Osteocyte (in vitro differentiated cells): ENCODE measurements at regions not wholly inside any gene's neighbourhood (a gene's known extent, or its start where the extent isn't known, plus 50 kb on each side); places are given as distances from the start of the nearest gene placed in this dataset.

ENCODE experiments used
- DNase-seq: peaks from one replicate; pipeline ENCODE4 v3.0.0; 2021; ENCODE audit warnings: mixed read lengths; ENCODE audit not compliant: unreplicated experiment; ENCODE audit errors: extremely low spot score
- H3K27ac Mint-ChIP-seq: one replicate; pipeline ENCODE4 v1.8.0; 2021; ENCODE audit warnings: mild to moderate bottlenecking, mixed read lengths; ENCODE audit not compliant: unreplicated experiment
- H3K27me3 Mint-ChIP-seq: one replicate; pipeline ENCODE4 v1.8.0; 2021; ENCODE audit warnings: mixed read lengths; ENCODE audit not compliant: unreplicated experiment
- H3K36me3 Mint-ChIP-seq: one replicate; pipeline ENCODE4 v1.8.0; 2021; ENCODE audit warnings: mixed read lengths; ENCODE audit not compliant: unreplicated experiment
- H3K4me1 Mint-ChIP-seq: one replicate; pipeline ENCODE4 v1.8.0; 2021; ENCODE audit warnings: mixed read lengths; ENCODE audit not compliant: unreplicated experiment
- H3K4me3 Mint-ChIP-seq: one replicate; pipeline ENCODE4 v1.8.0; 2021; ENCODE audit warnings: mild to moderate bottlenecking, moderate library complexity, mixed read lengths; ENCODE audit not compliant: unreplicated experiment
- H3K9me3 Mint-ChIP-seq: one replicate; pipeline ENCODE4 v1.8.0; 2021; ENCODE audit warnings: mixed read lengths; ENCODE audit not compliant: unreplicated experiment
- TF ChIP-seq, protein P1 (sequence below): fragments of 200-600 bp; sonication (generic); IDR thresholded peaks from 2 replicates; pipeline ENCODE4 v1.5.0; 2021; ENCODE audit warnings: antibody characterized with exemption, mild to moderate bottlenecking, moderate library complexity

DNA sequence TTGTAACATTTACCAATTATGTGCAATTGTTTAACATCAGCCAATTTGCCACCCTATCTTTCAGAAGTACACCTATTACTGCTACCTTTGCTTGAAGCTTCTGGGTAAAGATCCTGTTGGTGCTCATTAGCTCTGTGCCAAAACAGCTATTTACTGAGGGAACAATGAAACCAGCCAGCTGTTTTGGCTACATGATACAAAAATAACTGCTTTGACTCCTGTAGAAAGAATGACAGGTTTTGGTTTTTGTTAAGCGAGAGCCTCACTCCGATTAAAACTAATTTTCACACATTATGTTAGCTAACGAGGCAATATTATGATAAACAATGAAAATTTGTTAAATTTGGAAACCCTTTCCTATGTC is 907.0 kb downstream of the EPHA4 start:
- Mint-ChIP-seq H3K27ac (no peak overlapping the region), H3K4me1 (peaks cover 6% of the 10 kb centered on the region), H3K27me3 (no peaks in the 10 kb centered on the region), H3K9me3 (peaks cover 7% of the 10 kb centered on the region), H3K4me3 (no peak overlapping the region), H3K36me3 (no peaks in the 10 kb centered on the region)
- DNase-seq = no peak
- TF ChIP-seq, protein P1, sequence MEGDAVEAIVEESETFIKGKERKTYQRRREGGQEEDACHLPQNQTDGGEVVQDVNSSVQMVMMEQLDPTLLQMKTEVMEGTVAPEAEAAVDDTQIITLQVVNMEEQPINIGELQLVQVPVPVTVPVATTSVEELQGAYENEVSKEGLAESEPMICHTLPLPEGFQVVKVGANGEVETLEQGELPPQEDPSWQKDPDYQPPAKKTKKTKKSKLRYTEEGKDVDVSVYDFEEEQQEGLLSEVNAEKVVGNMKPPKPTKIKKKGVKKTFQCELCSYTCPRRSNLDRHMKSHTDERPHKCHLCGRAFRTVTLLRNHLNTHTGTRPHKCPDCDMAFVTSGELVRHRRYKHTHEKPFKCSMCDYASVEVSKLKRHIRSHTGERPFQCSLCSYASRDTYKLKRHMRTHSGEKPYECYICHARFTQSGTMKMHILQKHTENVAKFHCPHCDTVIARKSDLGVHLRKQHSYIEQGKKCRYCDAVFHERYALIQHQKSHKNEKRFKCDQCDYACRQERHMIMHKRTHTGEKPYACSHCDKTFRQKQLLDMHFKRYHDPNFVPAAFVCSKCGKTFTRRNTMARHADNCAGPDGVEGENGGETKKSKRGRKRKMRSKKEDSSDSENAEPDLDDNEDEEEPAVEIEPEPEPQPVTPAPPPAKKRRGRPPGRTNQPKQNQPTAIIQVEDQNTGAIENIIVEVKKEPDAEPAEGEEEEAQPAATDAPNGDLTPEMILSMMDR = no peak

DNA sequence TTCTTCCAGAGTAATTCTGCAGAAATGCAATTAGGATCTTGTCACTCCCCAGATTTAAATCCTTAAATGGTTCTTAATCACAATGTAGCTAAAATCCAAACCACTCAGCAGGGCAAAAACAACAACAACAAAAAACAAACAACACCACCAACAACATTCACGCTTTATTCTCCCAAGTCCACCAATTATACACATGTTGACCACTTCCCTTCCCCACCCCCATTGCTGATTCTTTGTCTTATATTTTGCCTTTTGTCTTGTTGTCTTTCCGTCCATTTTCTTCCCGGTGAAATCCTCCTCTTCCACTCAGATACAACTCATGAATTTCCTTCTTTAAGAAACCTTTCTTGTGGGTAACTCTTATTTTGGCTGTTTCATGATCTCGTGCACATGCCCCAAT is 902.8 kb downstream of the EPHA4 start:
- Mint-ChIP-seq H3K36me3 (no peaks in the 10 kb centered on the region), H3K27me3 (no peaks in the 10 kb centered on the region), H3K4me3 (no peak overlapping the region), H3K27ac (no peak overlapping the region), H3K9me3 (peaks cover 7% of the 10 kb centered on the region), H3K4me1 (peaks cover 3% of the 10 kb centered on the region)
- TF ChIP-seq, protein P1 = no peak
- DNase-seq = no peak

DNA sequence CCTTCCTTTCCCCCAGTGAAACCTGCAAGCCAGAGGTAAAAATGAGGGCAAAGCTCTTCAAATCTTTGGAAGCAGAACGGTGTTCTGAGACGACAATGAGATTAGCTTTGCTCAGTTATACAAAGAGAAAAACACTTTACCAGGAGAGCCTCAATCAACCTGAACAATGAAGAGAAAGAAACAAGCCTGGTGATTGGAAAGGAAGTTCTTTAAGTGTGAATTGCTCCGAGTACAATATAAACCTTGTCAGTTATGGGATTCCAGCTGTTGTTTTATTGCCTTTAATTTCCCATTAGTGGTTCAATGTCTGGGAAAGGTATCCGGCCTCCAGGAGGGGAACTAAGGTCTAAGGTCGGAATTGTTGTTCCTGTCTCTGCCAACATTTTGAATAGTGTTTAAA is 901.6 kb downstream of the EPHA4 start:
- H3K4me3 Mint-ChIP-seq = no peak overlapping the region
- no peak for DNase-seq
- no peaks in the 10 kb centered on the region for H3K36me3 Mint-ChIP-seq
- H3K27me3 Mint-ChIP-seq = no peaks in the 10 kb centered on the region
- H3K9me3 Mint-ChIP-seq = peaks cover 7% of the 10 kb centered on the region
- H3K4me1 Mint-ChIP-seq = no peaks in the 10 kb centered on the region
- H3K27ac Mint-ChIP-seq = no peak overlapping the region
- TF ChIP-seq, protein P1 = no peak

DNA sequence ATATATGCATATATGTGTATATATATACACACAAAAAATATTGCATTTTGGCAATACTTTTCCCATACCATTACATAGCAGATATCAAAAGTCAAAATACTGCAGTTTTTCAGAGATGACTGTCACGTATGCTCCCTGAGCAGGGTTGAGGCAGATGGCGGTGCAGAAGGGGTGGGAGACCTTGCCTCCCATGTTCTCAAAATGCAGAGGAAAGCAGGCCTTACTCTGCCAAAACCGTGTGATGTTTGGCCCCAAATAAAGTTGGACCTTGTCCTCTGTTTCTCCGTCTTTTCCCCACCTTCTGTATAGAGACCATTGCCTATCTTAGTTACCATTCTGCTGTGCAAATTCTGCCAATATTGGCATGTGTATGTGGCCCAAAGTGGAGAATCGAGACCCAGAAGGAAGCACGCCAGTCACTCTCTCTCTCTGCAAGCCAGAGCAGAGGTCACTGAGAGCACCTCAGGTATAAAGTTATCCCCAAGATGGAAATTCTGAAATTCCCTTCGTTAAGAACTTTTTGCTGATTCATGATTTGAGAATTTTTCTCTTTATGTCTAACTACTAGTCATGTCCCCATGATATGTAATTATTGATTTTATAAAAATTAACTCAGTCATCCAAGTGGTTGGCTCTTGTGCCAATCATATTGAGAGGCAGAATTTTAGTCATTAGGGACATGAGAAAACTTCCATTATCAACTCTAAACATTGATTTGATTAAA is 898.8 kb downstream of the EPHA4 start:
- Mint-ChIP-seq H3K4me1 (no peaks in the 10 kb centered on the region), H3K27ac (no peak overlapping the region), H3K36me3 (no peaks in the 10 kb centered on the region), H3K9me3 (peaks cover 7% of the 10 kb centered on the region), H3K4me3 (no peak overlapping the region), H3K27me3 (no peaks in the 10 kb centered on the region)
- TF ChIP-seq, protein P1 = no peak
- no peak for DNase-seq

DNA sequence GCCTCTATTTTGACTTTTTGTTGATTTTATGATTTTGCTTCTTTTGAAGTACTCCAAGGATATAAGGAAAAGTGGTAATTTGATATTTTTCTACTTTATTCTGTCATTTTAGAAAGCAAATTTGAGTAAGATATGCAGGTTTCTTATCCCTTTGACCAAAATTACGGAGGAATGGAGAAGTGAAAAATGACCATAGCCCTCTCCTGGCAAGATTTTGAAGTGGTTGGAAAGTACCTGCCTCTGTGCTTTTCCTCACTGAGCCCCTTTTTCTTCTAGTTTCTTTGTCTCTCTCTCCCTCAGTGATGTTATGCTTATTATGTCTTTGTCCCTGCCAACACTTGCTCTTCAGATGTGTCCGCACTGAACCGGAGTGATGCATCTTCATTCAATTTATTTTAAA is 898.1 kb downstream of the EPHA4 start:
- no peak overlapping the region for H3K4me3 Mint-ChIP-seq
- H3K9me3 Mint-ChIP-seq = peaks cover 7% of the 10 kb centered on the region
- no peak overlapping the region for H3K27ac Mint-ChIP-seq
- TF ChIP-seq, protein P1 = no peak
- H3K4me1 Mint-ChIP-seq = no peaks in the 10 kb centered on the region
- no peak for DNase-seq
- no peaks in the 10 kb centered on the region for H3K36me3 Mint-ChIP-seq
- H3K27me3 Mint-ChIP-seq = no peaks in the 10 kb centered on the region
